ENCODE measurements at regions not wholly inside any gene's neighbourhood (a gene's known extent, or its start where the extent isn't known, plus 50 kb on each side); places are given as distances from the start of the nearest gene placed in this dataset.

DNA sequence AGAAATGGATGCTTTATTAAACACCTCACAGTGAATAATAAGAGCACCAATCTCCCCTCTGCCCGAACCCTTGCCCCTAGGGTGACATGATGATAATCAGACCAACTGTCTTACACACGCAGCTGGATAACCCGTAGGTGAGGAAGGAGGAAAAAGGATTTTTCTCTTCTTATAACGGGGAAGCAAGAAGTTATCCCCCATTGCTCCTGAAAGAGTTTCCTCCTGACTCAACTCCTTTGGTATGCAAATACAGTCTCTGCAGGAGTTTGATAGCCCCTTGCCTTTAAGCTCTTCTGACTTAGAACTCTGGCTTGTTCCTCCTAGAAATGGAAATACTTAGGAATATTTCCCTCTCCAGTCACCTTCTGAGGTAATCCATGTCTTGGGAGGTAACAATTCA lies 455.8 kb downstream of the TMEM135 start:
- H3K4me3 ChIP-seq: no peak overlapping the region
- H3K36me3 ChIP-seq (ENCODE audit: insufficient read depth, low read length): no peaks in the 10 kb centered on the region
- H3K9ac ChIP-seq (ENCODE audit: insufficient read length): no peak overlapping the region
- no peak for DNase-seq (ENCODE audit: low read depth, low spot score)
- H3K27ac ChIP-seq: no peak overlapping the region
- no peaks in the 10 kb centered on the region for H3K9me3 ChIP-seq (ENCODE audit: low read depth, low read length)
- no peak for TF ChIP-seq EZH2 (IDR thresholded peaks at IDR 0.05)
- no peak for TF ChIP-seq FOXP2 (optimal IDR thresholded peaks at IDR 0.05; ENCODE audit: control extremely low read depth, extremely low read length, insufficient read depth)

DNA sequence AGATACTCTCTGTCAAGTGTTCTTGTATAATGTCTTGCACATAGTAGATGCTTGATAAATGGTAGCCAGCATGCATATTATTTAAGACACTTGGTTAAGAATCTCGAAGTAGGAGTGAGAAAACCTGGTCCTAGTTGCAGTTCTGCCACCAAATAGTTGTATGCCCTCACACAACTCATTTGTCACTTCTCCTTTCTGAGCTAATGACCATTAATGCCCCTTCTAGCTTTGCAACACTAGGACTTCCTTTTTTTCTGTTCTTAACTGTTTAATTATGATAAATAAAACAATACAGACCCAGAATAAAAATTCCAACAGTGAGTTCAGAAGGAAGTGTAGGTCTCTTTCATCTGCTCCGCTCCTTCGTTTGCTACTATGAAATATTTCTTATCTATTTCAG lies 453.6 kb downstream of the TMEM135 start:
- no peaks in the 10 kb centered on the region for H3K9me3 ChIP-seq (ENCODE audit: low read depth, low read length)
- no peak for TF ChIP-seq POLR2AphosphoS5 (IDR thresholded peaks at IDR 0.05; ENCODE audit: borderline replicate concordance, low read depth, low read length)
- no peak for TF ChIP-seq FOXP2 (optimal IDR thresholded peaks at IDR 0.05; ENCODE audit: control extremely low read depth, extremely low read length, insufficient read depth)
- TF ChIP-seq EZH2 (IDR thresholded peaks at IDR 0.05): no peak
- H3K36me3 ChIP-seq (ENCODE audit: insufficient read depth, low read length): no peaks in the 10 kb centered on the region
- DNase-seq (ENCODE audit: low read depth, low spot score): no peak
- no peak overlapping the region for H3K9ac ChIP-seq (ENCODE audit: insufficient read length)
- H3K4me3 ChIP-seq: no peak overlapping the region
- no peak overlapping the region for H3K27ac ChIP-seq

DNA sequence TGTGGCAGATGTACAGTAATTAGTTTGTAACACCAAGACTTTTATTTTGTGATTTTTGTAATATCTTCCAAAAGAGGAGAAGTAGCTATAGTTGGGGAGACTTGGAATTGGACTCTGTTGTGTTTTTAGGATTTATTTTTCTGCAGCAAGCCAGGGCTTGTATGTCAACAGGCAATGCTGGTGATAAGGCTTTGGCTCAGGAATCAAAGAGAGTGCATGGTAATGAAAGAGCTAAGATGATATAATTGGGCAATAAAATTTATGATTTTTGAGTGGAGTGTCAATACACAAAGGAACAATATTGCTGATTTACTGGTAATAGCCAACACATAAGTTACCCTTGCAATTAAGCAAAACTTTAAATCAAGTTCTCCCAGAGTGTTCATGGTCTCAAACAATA lies 452.9 kb downstream of the TMEM135 start:
- Histone ChIP-seq H3K9me3 (ENCODE audit: low read depth, low read length) (no peaks in the 10 kb centered on the region), H3K9ac (ENCODE audit: insufficient read length) (no peak overlapping the region), H3K4me3 (no peak overlapping the region), H3K36me3 (ENCODE audit: insufficient read depth, low read length) (no peaks in the 10 kb centered on the region), H3K27ac (no peak overlapping the region)
- TF ChIP-seq FOXP2 (optimal IDR thresholded peaks at IDR 0.05; ENCODE audit: control extremely low read depth, extremely low read length, insufficient read depth) (no peak), EZH2 (IDR thresholded peaks at IDR 0.05) (no peak), POLR2AphosphoS5 (IDR thresholded peaks at IDR 0.05; ENCODE audit: borderline replicate concordance, low read depth, low read length) (no peak)
- no peak for DNase-seq (ENCODE audit: low read depth, low spot score)

DNA sequence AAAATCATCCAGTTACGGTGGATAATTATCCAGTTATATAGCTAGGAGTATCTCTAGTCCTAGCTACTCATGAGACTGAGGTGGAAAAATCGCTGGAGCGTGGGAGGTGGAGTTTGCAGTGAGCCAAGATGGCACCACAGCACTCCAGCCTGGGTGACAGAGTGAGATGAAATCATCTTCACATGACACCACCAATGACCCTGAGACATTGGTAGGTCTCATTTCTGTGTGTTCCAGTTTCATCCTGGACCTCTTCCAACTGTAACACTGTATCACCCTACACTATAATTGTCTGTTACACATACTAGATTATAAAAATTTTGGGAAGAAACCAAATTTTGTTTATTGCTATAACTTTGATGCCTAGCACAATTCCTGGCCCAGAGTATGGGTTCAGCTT lies 446.8 kb downstream of the TMEM135 start:
- no peak overlapping the region for H3K9ac ChIP-seq (ENCODE audit: insufficient read length)
- no peaks in the 10 kb centered on the region for H3K36me3 ChIP-seq (ENCODE audit: insufficient read depth, low read length)

DNA sequence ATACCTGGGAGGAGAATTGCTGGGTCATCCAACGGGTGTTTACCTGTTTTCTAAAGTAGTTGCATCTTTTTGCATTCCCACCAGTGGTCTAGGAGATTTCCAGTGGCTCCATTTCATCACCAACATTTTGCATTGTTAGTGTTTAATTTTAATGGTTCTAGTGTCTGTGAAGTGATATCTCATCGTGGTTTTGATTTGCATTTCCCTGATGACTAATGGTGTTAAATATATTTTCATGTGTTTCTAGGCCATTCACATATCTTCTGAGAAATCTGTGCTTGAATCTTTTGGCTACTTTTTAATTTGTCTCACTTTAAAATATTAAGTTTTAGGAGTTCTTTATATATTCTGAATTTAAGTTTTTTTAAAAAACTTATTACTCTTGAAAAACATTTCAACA lies 439.6 kb downstream of the TMEM135 start:
- H3K4me3 ChIP-seq: no peak overlapping the region
- H3K27ac ChIP-seq: no peak overlapping the region
- no peaks in the 10 kb centered on the region for H3K36me3 ChIP-seq (ENCODE audit: insufficient read depth, low read length)
- no peaks in the 10 kb centered on the region for H3K9me3 ChIP-seq (ENCODE audit: low read depth, low read length)
- TF ChIP-seq EZH2 (IDR thresholded peaks at IDR 0.05): no peak
- no peak for TF ChIP-seq FOXP2 (optimal IDR thresholded peaks at IDR 0.05; ENCODE audit: control extremely low read depth, extremely low read length, insufficient read depth)
- TF ChIP-seq POLR2AphosphoS5 (IDR thresholded peaks at IDR 0.05; ENCODE audit: borderline replicate concordance, low read depth, low read length): no peak
- H3K9ac ChIP-seq (ENCODE audit: insufficient read length): no peak overlapping the region
- no peak for DNase-seq (ENCODE audit: low read depth, low spot score)

More for the DNA sequence above, 446.8 kb downstream of the TMEM135 start:
- H3K9me3 ChIP-seq (ENCODE audit: low read depth, low read length): no peaks in the 10 kb centered on the region
- no peak overlapping the region for H3K4me3 ChIP-seq
- no peak overlapping the region for H3K27ac ChIP-seq
- TF ChIP-seq EZH2 (IDR thresholded peaks at IDR 0.05) (no peak), POLR2AphosphoS5 (IDR thresholded peaks at IDR 0.05; ENCODE audit: borderline replicate concordance, low read depth, low read length) (no peak), FOXP2 (optimal IDR thresholded peaks at IDR 0.05; ENCODE audit: control extremely low read depth, extremely low read length, insufficient read depth) (no peak)
- DNase-seq (ENCODE audit: low read depth, low spot score): no peak

DNA sequence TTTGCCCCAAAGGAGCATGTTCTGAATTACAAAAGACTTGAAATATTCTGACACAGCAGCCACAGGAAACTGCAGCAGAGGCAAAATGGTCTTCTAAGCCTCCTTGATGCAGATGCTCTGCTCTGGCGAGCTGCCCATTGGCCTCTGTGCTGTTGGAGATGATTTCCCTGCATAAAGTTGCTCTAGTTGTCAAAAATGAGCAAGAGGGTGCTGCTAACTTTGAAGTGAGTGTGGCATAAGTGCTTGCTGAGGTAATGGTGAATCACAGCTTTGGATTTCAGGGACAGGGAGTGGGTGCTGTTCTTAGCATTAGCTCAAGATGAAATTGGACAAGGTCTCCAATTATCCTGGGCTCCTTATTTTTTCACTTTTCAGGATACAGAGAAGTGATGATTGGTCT lies 435.4 kb downstream of the TMEM135 start:
- Histone ChIP-seq H3K4me3 (no peak overlapping the region), H3K36me3 (ENCODE audit: insufficient read depth, low read length) (no peaks in the 10 kb centered on the region), H3K9ac (ENCODE audit: insufficient read length) (no peak overlapping the region), H3K27ac (no peak overlapping the region), H3K9me3 (ENCODE audit: low read depth, low read length) (no peaks in the 10 kb centered on the region)
- no peak for DNase-seq (ENCODE audit: low read depth, low spot score)
- TF ChIP-seq EZH2 (IDR thresholded peaks at IDR 0.05) (no peak), FOXP2 (optimal IDR thresholded peaks at IDR 0.05; ENCODE audit: control extremely low read depth, extremely low read length, insufficient read depth) (no peak), POLR2AphosphoS5 (IDR thresholded peaks at IDR 0.05; ENCODE audit: borderline replicate concordance, low read depth, low read length) (no peak)

DNA sequence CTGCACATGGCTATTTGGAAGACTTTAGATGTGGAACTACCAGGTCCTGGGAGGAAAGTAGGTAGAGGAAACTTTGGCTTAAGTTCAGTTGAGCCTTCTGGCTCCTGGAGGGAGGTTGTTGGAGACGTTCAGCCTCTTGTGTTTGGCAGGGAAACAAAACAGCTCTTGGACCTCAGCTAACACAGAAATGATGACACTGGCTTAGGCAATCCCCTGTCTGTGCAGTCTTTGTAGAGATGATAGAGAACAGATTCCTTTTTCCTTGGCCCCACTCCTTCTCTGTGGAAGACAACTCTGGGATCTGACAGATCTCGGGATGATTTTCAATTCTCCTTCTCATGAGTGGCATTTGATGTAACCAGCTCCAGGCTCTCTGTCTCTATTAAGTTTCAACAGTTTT lies 428.5 kb downstream of the TMEM135 start:
- no peak for DNase-seq (ENCODE audit: low read depth, low spot score)
- Histone ChIP-seq H3K9me3 (ENCODE audit: low read depth, low read length) (no peaks in the 10 kb centered on the region), H3K4me3 (no peak overlapping the region), H3K9ac (ENCODE audit: insufficient read length) (no peak overlapping the region), H3K27ac (no peak overlapping the region), H3K36me3 (ENCODE audit: insufficient read depth, low read length) (no peaks in the 10 kb centered on the region)
- no peak for TF ChIP-seq POLR2AphosphoS5 (IDR thresholded peaks at IDR 0.05; ENCODE audit: borderline replicate concordance, low read depth, low read length)
- no peak for TF ChIP-seq FOXP2 (optimal IDR thresholded peaks at IDR 0.05; ENCODE audit: control extremely low read depth, extremely low read length, insufficient read depth)
- TF ChIP-seq EZH2 (IDR thresholded peaks at IDR 0.05): no peak

DNA sequence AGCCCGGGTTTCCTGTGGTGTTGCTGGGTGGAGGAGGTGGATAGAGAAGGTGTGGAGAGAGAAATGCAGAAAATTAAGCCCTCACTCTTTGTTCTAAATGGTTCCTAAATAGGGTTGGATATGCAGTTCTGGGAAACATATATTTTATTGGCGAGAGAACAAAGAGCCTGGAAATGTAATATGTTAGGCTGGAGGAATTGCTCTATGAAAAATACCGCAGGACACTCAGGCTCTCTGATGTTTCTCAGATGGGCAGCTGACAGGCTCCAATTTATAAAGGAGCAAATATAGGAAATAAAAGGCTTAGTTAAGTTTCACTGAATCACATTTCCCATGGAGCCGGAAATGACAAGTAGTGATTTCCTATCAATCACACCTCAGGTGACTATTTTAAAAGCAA lies 428.0 kb downstream of the TMEM135 start:
- no peak for DNase-seq (ENCODE audit: low read depth, low spot score)
- Histone ChIP-seq H3K9ac (ENCODE audit: insufficient read length) (no peak overlapping the region), H3K36me3 (ENCODE audit: insufficient read depth, low read length) (no peaks in the 10 kb centered on the region), H3K9me3 (ENCODE audit: low read depth, low read length) (no peaks in the 10 kb centered on the region), H3K4me3 (no peak overlapping the region), H3K27ac (no peak overlapping the region)
- TF ChIP-seq FOXP2 (optimal IDR thresholded peaks at IDR 0.05; ENCODE audit: control extremely low read depth, extremely low read length, insufficient read depth) (no peak), EZH2 (IDR thresholded peaks at IDR 0.05) (no peak), POLR2AphosphoS5 (IDR thresholded peaks at IDR 0.05; ENCODE audit: borderline replicate concordance, low read depth, low read length) (no peak)

DNA sequence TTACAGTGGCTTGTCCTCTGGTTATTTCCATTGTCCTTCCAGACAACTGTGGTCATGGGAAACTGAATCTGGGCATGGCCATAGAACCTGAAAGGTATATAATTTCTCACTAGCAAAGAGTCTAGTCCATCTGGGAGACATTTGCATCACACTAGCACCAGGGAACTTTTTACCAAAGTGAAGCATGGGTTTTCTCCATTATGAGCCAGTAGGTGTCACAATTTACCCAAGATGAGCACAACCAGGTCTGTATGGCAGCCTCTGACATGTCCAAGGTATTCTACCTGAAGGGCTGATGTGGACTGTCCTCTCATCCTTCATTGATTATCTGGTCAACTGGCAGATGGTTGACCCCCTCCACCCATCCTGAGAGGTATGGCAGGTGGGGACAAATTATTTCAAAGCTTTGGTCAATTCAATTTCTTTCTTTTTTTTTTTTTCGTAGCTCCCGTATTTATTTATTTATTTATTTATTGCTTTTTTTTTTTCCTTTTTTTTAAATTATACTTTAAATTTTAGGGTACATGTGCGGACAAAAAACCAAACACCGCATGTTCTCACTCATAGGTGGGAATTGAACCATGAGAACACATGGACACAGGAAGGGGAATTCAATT lies 425.9 kb downstream of the TMEM135 start:
- Histone ChIP-seq H3K27ac (no peak overlapping the region), H3K9ac (ENCODE audit: insufficient read length) (no peak overlapping the region), H3K36me3 (ENCODE audit: insufficient read depth, low read length) (no peaks in the 10 kb centered on the region), H3K4me3 (no peak overlapping the region), H3K9me3 (ENCODE audit: low read depth, low read length) (no peaks in the 10 kb centered on the region)
- TF ChIP-seq POLR2AphosphoS5 (IDR thresholded peaks at IDR 0.05; ENCODE audit: borderline replicate concordance, low read depth, low read length) (no peak), FOXP2 (optimal IDR thresholded peaks at IDR 0.05; ENCODE audit: control extremely low read depth, extremely low read length, insufficient read depth) (no peak), EZH2 (IDR thresholded peaks at IDR 0.05) (no peak)
- no peak for DNase-seq (ENCODE audit: low read depth, low spot score)
